SJSA1 (cell line): ENCODE measurements at regions not wholly inside any gene's neighbourhood (a gene's known extent, or its start where the extent isn't known, plus 50 kb on each side); places are given as distances from the start of the nearest gene placed in this dataset.
A peak's percentile ranks its signal among the peaks of the same experiment; 100 is the strongest.

ENCODE experiments used
- DNase-seq, 2 experiments: peaks; one replicate each; pipeline ENCODE4 v3.0.0-alpha.2; 2015 to 2020; ENCODE audit warnings: low spot score in 2 of 2, low read depth in 1 of 2
- H3K27ac ChIP-seq: fragments of 250-450 bp; sonication (Bioruptor Pico); 2 replicates; pipeline ENCODE4 v1.5.1; 2020; ENCODE audit warnings: mild to moderate bottlenecking, moderate library complexity
- H3K27me3 ChIP-seq: fragments of 250-450 bp; sonication (Bioruptor Pico); replicated peaks from 2 replicates; pipeline ENCODE4 v1.5.1; 2020; ENCODE audit warnings: mild to moderate bottlenecking, moderate library complexity
- H3K36me3 ChIP-seq: fragments of 250-450 bp; sonication (Bioruptor Pico); 2 replicates; pipeline ENCODE4 v1.5.1; 2020; ENCODE audit warnings: mild to moderate bottlenecking
- H3K4me1 ChIP-seq: fragments of 250-450 bp; sonication (Bioruptor Pico); replicated peaks from 2 replicates; pipeline ENCODE4 v1.6.1; 2021; ENCODE audit warnings: mild to moderate bottlenecking
- H3K4me3 ChIP-seq: fragments of 250-450 bp; sonication (Bioruptor Pico); 2 replicates; pipeline ENCODE4 v1.5.1; 2020; ENCODE audit warnings: mild to moderate bottlenecking
- H3K9me3 ChIP-seq: fragments of 250-450 bp; sonication (Bioruptor Pico); replicated peaks from 2 replicates; pipeline ENCODE4 v1.5.1; 2020; ENCODE audit warnings: mild to moderate bottlenecking

- H3K9me3 ChIP-seq: peaks cover 5% of the 10 kb centered on the region; the same call in 1 of the 2 replicates
Measured at GRCh38 chr18:78402440-78402839, 577.2 kb upstream of the SALL3 start.

GRCh38 chr18:78402966-78403365, 576.7 kb upstream of the SALL3 start:
- no peak overlapping the region for H3K27ac ChIP-seq
- no peak for DNase-seq
- no peaks in the 10 kb centered on the region for H3K27me3 ChIP-seq
- no peaks in the 10 kb centered on the region for H3K4me1 ChIP-seq
- no peaks in the 10 kb centered on the region for H3K36me3 ChIP-seq
- H3K9me3 ChIP-seq: peaks cover 5% of the 10 kb centered on the region; the same call in 1 of the 2 replicates
- no peak overlapping the region for H3K4me3 ChIP-seq

More at GRCh38 chr18:78402440-78402839, 577.2 kb upstream of the SALL3 start:
- H3K27ac ChIP-seq: no peak overlapping the region
- DNase-seq: no peak
- no peak overlapping the region for H3K4me3 ChIP-seq
- no peaks in the 10 kb centered on the region for H3K4me1 ChIP-seq
- no peaks in the 10 kb centered on the region for H3K36me3 ChIP-seq
- H3K27me3 ChIP-seq: no peaks in the 10 kb centered on the region

- peaks cover 5% of the 10 kb centered on the region; the same call in 1 of the 2 replicates for H3K9me3 ChIP-seq
- no peak overlapping the region for H3K27ac ChIP-seq
- H3K4me1 ChIP-seq: no peaks in the 10 kb centered on the region
- no peaks in the 10 kb centered on the region for H3K36me3 ChIP-seq
- no peak overlapping the region for H3K4me3 ChIP-seq
- no peaks in the 10 kb centered on the region for H3K27me3 ChIP-seq
- no peak for DNase-seq
Measured at GRCh38 chr18:78403371-78403770, 576.2 kb upstream of the SALL3 start.

- Histone ChIP-seq H3K4me3 (no peak overlapping the region), H3K9me3 (peaks cover 5% of the 10 kb centered on the region), H3K4me1 (no peaks in the 10 kb centered on the region), H3K36me3 (no peaks in the 10 kb centered on the region), H3K27me3 (no peaks in the 10 kb centered on the region), H3K27ac (no peak overlapping the region)
- DNase-seq: no peak
Measured at GRCh38 chr18:78405763-78406162, 573.9 kb upstream of the SALL3 start.

GRCh38 chr18:78406743-78407465, 572.7 kb upstream of the SALL3 start:
- Histone ChIP-seq H3K9me3 (peaks cover 5% of the 10 kb centered on the region), H3K27ac (no peak overlapping the region), H3K4me1 (no peaks in the 10 kb centered on the region), H3K4me3 (no peak overlapping the region), H3K27me3 (no peaks in the 10 kb centered on the region), H3K36me3 (no peaks in the 10 kb centered on the region)
- no peak for DNase-seq

- H3K27ac ChIP-seq: no peak overlapping the region
- H3K4me1 ChIP-seq: no peaks in the 10 kb centered on the region
- H3K4me3 ChIP-seq: no peak overlapping the region
- no peak for DNase-seq
- H3K27me3 ChIP-seq: no peaks in the 10 kb centered on the region
- H3K36me3 ChIP-seq: no peaks in the 10 kb centered on the region
- H3K9me3 ChIP-seq: no peaks in the 10 kb centered on the region; the same call in none of the 2 replicates
Measured at GRCh38 chr18:78407466-78407844, 572.2 kb upstream of the SALL3 start.

GRCh38 chr18:78408623-78409022, 571.0 kb upstream of the SALL3 start:
- H3K27ac ChIP-seq: no peak overlapping the region
- H3K36me3 ChIP-seq: no peaks in the 10 kb centered on the region
- no peaks in the 10 kb centered on the region for H3K27me3 ChIP-seq
- H3K9me3 ChIP-seq: no peaks in the 10 kb centered on the region; the same call in 1 of the 2 replicates
- H3K4me3 ChIP-seq: no peak overlapping the region
- H3K4me1 ChIP-seq: no peaks in the 10 kb centered on the region
- peak in 1 of 2 experiments; percentile 18 for DNase-seq

- Histone ChIP-seq H3K4me3 (no peak overlapping the region), H3K27me3 (no peaks in the 10 kb centered on the region), H3K9me3 (no peaks in the 10 kb centered on the region; the same call in 1 of the 2 replicates), H3K27ac (no peak overlapping the region), H3K4me1 (no peaks in the 10 kb centered on the region), H3K36me3 (no peaks in the 10 kb centered on the region)
- DNase-seq: no peak
Measured at GRCh38 chr18:78410094-78410786, 569.4 kb upstream of the SALL3 start.

- no peaks in the 10 kb centered on the region for H3K27me3 ChIP-seq
- DNase-seq: no peak
- no peak overlapping the region for H3K4me3 ChIP-seq
Measured at GRCh38 chr18:78411539-78411938, 568.1 kb upstream of the SALL3 start.

GRCh38 chr18:78414302-78414701, 565.3 kb upstream of the SALL3 start:
- no peaks in the 10 kb centered on the region for H3K27me3 ChIP-seq
- H3K9me3 ChIP-seq: no peaks in the 10 kb centered on the region; the same call in 1 of the 2 replicates
- no peaks in the 10 kb centered on the region for H3K36me3 ChIP-seq
- H3K4me3 ChIP-seq: no peak overlapping the region
- no peak overlapping the region for H3K27ac ChIP-seq
- no peaks in the 10 kb centered on the region for H3K4me1 ChIP-seq
- no peak for DNase-seq

More at GRCh38 chr18:78411539-78411938, 568.1 kb upstream of the SALL3 start:
- no peaks in the 10 kb centered on the region for H3K4me1 ChIP-seq
- no peak overlapping the region for H3K27ac ChIP-seq
- H3K36me3 ChIP-seq: no peaks in the 10 kb centered on the region
- no peaks in the 10 kb centered on the region; the same call in 1 of the 2 replicates for H3K9me3 ChIP-seq

- H3K27ac ChIP-seq: no peak overlapping the region
- no peaks in the 10 kb centered on the region for H3K4me1 ChIP-seq
- DNase-seq: no peak
- no peaks in the 10 kb centered on the region for H3K36me3 ChIP-seq
- no peak overlapping the region for H3K4me3 ChIP-seq
- H3K9me3 ChIP-seq: 0 out of 2 replicates have a peak, but pooled peaks cover 3% of the 10 kb centered on the region
- no peaks in the 10 kb centered on the region for H3K27me3 ChIP-seq
Measured at GRCh38 chr18:78416853-78417252, 562.8 kb upstream of the SALL3 start.

- no peak overlapping the region for H3K4me3 ChIP-seq
- no peaks in the 10 kb centered on the region for H3K27me3 ChIP-seq
- H3K27ac ChIP-seq: no peak overlapping the region
- DNase-seq: no peak
- H3K36me3 ChIP-seq: no peaks in the 10 kb centered on the region
- H3K4me1 ChIP-seq: no peaks in the 10 kb centered on the region
- H3K9me3 ChIP-seq: peaks cover 3% of the 10 kb centered on the region; the same call in 1 of the 2 replicates
Measured at GRCh38 chr18:78418379-78418778, 561.2 kb upstream of the SALL3 start.

- H3K27me3 ChIP-seq: no peaks in the 10 kb centered on the region
- H3K9me3 ChIP-seq: peaks cover 3% of the 10 kb centered on the region; the same call in 1 of the 2 replicates
- no peak overlapping the region for H3K27ac ChIP-seq
- H3K4me1 ChIP-seq: no peaks in the 10 kb centered on the region
- DNase-seq: no peak
- no peak overlapping the region for H3K4me3 ChIP-seq
- H3K36me3 ChIP-seq: no peaks in the 10 kb centered on the region
Measured at GRCh38 chr18:78419171-78419570, 560.4 kb upstream of the SALL3 start.

GRCh38 chr18:78420116-78420515, 559.5 kb upstream of the SALL3 start:
- DNase-seq: no peak
- no peaks in the 10 kb centered on the region for H3K36me3 ChIP-seq
- no peaks in the 10 kb centered on the region for H3K27me3 ChIP-seq
- no peak overlapping the region for H3K27ac ChIP-seq
- H3K9me3 ChIP-seq: peaks cover 3% of the 10 kb centered on the region; the same call in 1 of the 2 replicates
- no peak overlapping the region for H3K4me3 ChIP-seq
- H3K4me1 ChIP-seq: no peaks in the 10 kb centered on the region
